Brain microvascular endothelial cell (primary cell): ENCODE measurements at regions not wholly inside any gene's neighbourhood (a gene's known extent, or its start where the extent isn't known, plus 50 kb on each side); places are given as distances from the start of the nearest gene placed in this dataset.

Source experiments
- DNase-seq: peaks from one replicate; pipeline ENCODE4 v3.0.0-alpha.2; 2020
- H3K27ac ChIP-seq: fragments of 250-450 bp; sonication (Bioruptor Pico); 2 replicates; pipeline ENCODE4 v1.5.1; 2020; ENCODE audit warnings: mild to moderate bottlenecking, moderate library complexity
- H3K27me3 ChIP-seq: fragments of 250-450 bp; sonication (Bioruptor Pico); replicated peaks from 2 replicates; pipeline ENCODE4 v1.5.1; 2020; ENCODE audit warnings: mild to moderate bottlenecking
- H3K36me3 ChIP-seq: fragments of 250-450 bp; sonication (Bioruptor Pico); replicated peaks from 2 replicates; pipeline ENCODE4 v1.5.1; 2020; ENCODE audit warnings: mild to moderate bottlenecking
- H3K4me3 ChIP-seq: 2 replicates; pipeline ENCODE4 v1.5.1; 2011; ENCODE audit warnings: low read depth, mild to moderate bottlenecking, control low read depth, low read length, moderate library complexity
- in situ Hi-C: cut with HindIII; loops from 2 replicates; pipeline ENCODE4 v1.10.0; 2017; ENCODE audit warnings: low sequenced_read_pairs, low pct_ligation_motif_present
- TF ChIP-seq, protein P1 (sequence below): IDR thresholded peaks from 2 replicates; pipeline ENCODE4 v1.5.1; 2011; ENCODE audit warnings: low read depth, mild to moderate bottlenecking, moderate library complexity, low read length, control low read depth, inconsistent platforms; ENCODE audit errors: missing control alignments

DNA sequence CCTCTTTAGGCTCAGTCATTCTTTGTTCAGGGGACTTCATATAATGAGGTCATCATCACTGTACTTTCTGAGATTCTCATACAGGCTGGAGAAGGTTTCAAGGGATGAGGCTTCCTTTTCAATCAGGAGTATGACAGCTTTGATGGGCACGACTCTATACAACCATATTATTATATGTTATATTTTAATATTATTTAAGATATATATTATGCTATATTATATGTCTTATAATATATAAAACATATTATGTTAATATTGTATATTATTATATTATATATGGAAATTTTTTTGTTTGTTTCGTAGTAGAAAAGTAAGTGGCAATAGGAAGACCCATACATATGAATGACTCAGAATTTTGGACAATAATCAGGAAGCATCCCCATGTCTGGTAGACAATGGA lies 78.0 kb upstream of the GATA6 start:
- Histone ChIP-seq H3K27me3 (no peaks in the 10 kb centered on the region), H3K36me3 (no peaks in the 10 kb centered on the region), H3K27ac (no peak overlapping the region), H3K4me3 (no peak overlapping the region)
- in situ Hi-C loops, result no loop called here
- DNase-seq, result no peak
- TF ChIP-seq, protein P1, sequence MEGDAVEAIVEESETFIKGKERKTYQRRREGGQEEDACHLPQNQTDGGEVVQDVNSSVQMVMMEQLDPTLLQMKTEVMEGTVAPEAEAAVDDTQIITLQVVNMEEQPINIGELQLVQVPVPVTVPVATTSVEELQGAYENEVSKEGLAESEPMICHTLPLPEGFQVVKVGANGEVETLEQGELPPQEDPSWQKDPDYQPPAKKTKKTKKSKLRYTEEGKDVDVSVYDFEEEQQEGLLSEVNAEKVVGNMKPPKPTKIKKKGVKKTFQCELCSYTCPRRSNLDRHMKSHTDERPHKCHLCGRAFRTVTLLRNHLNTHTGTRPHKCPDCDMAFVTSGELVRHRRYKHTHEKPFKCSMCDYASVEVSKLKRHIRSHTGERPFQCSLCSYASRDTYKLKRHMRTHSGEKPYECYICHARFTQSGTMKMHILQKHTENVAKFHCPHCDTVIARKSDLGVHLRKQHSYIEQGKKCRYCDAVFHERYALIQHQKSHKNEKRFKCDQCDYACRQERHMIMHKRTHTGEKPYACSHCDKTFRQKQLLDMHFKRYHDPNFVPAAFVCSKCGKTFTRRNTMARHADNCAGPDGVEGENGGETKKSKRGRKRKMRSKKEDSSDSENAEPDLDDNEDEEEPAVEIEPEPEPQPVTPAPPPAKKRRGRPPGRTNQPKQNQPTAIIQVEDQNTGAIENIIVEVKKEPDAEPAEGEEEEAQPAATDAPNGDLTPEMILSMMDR, result no peak

DNA sequence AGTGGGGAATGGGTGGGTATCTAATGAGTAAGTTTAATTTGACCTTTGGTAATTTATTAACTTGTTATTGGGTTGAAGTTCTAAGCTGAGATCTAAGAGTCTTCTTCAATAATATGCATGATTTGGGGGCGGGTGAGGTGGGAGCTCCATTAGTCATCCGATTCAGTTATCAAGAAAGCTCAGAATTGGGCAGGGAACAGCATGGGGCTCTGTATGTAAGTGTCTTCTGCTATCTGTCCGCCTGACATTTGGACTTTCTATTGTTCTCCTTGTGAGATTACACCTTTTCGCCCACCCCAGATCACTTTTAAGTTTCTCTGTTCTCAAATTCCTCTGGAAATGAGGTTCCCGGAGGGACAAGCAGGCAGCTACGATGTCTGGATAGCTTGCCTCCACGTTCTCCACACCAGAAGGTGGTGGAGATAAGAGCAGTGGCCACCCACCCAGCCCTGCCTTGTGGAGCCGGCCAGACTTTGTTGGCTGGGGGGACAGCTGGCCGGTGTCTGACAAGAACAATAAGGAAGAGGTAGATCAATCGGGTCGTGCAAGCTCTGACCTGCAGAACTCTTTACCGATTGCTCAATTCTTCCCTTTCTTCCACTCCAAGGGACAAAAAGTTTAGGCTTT lies 75.5 kb upstream of the GATA6 start:
- no peaks in the 10 kb centered on the region for H3K27me3 ChIP-seq
- TF ChIP-seq, protein P1, result no peak
- no peak overlapping the region for H3K27ac ChIP-seq
- no peaks in the 10 kb centered on the region for H3K36me3 ChIP-seq
- in situ Hi-C loops, result no loop called here
- DNase-seq, result no peak
- H3K4me3 ChIP-seq, result no peak overlapping the region

DNA sequence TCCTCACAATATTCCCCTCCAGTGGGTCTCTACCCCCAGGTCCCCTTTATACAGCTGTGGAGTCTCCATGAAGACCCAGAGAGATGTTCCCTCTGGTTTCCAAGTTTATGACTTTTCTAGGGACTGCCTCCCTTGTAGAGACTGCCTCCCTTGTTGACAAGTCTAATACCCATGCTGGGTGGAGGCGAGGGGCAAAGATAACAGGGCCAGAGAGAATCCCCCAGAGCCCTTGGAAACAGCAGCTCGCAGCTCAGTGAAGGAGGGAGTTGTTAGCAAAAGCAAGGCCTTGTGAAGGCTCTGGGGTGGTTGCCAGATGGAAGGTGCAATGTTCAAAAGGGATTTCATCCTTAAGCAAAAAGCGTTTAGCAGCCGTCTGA lies 75.0 kb upstream of the GATA6 start:
- no peaks in the 10 kb centered on the region for H3K27me3 ChIP-seq
- in situ Hi-C loops, result no loop called here
- TF ChIP-seq, protein P1, result no peak
- no peak overlapping the region for H3K27ac ChIP-seq
- no peak overlapping the region for H3K4me3 ChIP-seq
- no peaks in the 10 kb centered on the region for H3K36me3 ChIP-seq
- DNase-seq, result no peak

DNA sequence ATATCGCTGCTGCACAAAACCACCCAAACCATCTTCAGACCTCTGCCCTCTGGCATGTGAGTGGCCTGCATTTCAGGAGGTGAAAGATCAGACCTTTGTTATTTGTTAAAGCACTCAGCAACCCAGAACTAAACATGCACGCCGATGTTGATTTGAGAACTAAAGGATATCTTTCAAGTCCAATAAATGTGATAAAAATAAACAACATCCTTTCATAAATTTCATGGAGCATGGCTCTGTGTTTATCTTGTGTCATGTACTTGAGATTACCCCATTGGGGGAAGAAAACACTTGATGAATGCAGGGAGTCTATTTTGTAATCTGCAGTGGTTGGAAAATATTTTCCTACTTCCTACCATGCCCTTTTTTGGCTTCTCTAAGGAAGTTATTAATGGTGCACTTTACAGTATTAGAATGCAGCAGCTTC lies 70.8 kb upstream of the GATA6 start:
- TF ChIP-seq, protein P1, result no peak
- DNase-seq, result no peak
- Histone ChIP-seq H3K27ac (no peak overlapping the region), H3K36me3 (no peaks in the 10 kb centered on the region), H3K27me3 (no peaks in the 10 kb centered on the region), H3K4me3 (no peak overlapping the region)
- in situ Hi-C loops, result no loop called here

DNA sequence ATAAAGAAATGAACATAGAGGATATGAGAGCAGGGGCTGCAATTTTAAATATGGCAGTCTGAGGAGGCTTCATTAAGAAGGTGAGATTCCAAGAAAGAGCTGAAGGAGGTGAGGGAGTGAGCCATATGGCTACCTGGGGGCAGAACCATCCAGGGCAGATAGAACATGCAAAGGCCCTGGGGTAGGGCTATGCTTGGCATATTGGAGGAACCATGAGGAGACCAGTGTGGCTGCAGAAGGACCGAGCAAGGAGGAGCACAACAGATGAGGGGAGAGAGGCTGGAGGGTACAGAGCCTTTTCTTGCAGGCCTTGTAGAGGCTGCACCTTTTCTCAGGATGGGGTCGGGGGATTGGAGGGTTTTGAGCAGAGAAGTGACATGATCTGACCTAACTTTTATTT lies 69.5 kb upstream of the GATA6 start:
- no peaks in the 10 kb centered on the region for H3K36me3 ChIP-seq
- H3K27me3 ChIP-seq, result no peaks in the 10 kb centered on the region
- in situ Hi-C loops, result no loop called here
- no peak for DNase-seq
- H3K27ac ChIP-seq, result no peak overlapping the region
- no peak overlapping the region for H3K4me3 ChIP-seq
- TF ChIP-seq, protein P1, result no peak

DNA sequence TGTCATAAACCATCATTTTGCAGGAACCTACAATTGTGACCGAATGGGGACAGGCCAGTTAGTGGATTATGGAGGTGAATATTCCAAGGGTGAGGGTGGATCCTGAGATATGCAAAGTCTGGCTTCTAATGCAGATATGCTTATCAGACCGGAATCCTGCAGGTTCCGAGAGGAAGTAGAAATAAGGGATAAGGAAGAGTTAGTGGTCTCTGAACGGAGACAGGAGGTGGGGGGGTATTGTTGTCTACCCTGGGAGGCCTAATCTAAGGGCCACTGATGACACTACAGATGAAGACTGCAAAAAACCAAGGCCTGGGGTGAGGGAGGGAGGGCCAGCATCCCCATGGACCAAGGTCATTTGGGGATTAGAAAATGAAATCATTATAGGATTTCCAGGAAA lies 67.7 kb upstream of the GATA6 start:
- in situ Hi-C loops, result no loop called here
- DNase-seq, result no peak
- TF ChIP-seq, protein P1, result no peak
- Histone ChIP-seq H3K27me3 (no peaks in the 10 kb centered on the region), H3K4me3 (no peak overlapping the region), H3K36me3 (no peaks in the 10 kb centered on the region), H3K27ac (no peak overlapping the region)
